ENCODE measurements at regions not wholly inside any gene's neighbourhood (a gene's known extent, or its start where the extent isn't known, plus 50 kb on each side); places are given as distances from the start of the nearest gene placed in this dataset.
A peak's percentile ranks its signal among the peaks of the same experiment; 100 is the strongest.

DNA sequence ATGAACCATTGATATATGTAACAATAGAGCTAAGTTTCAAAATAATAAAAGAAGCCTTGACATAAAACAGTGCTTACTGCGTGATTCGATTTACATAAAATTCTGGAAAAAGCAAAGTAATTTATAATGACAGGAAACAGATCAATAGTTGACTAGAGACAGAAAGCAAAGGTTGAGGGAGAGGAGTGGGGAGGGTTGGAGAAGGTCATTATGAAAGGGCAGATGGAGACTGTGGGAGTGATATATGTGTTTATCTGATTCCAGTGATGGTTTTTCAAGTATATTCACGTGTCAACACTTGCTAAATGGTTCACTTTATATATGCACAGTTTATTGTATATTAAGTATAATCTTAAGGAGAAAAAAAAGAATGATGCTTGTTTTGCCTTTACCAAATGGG, 1885.7 kb upstream of the NUDT12 start:
- no peak for DNase-seq

DNA sequence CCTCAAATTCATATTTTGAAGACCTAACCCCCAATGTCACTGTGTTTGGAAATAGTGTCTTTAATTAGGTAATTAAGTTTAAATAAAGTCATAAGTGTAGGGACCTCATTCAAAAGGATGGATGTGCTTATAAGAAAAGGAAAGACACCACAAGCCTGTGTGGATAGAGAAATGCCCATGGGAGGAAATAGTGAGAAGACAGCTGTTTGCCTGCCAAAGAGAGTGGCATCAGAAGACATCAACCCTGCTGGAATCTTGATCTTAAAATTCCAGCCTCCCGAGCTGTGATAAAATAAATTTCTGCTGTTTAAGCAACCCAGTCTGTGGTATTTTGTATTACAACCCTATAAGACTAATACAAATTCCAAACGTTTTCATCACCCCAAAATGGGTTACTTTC, 1867.9 kb upstream of the NUDT12 start:
- peak; percentile 11 for DNase-seq

DNA sequence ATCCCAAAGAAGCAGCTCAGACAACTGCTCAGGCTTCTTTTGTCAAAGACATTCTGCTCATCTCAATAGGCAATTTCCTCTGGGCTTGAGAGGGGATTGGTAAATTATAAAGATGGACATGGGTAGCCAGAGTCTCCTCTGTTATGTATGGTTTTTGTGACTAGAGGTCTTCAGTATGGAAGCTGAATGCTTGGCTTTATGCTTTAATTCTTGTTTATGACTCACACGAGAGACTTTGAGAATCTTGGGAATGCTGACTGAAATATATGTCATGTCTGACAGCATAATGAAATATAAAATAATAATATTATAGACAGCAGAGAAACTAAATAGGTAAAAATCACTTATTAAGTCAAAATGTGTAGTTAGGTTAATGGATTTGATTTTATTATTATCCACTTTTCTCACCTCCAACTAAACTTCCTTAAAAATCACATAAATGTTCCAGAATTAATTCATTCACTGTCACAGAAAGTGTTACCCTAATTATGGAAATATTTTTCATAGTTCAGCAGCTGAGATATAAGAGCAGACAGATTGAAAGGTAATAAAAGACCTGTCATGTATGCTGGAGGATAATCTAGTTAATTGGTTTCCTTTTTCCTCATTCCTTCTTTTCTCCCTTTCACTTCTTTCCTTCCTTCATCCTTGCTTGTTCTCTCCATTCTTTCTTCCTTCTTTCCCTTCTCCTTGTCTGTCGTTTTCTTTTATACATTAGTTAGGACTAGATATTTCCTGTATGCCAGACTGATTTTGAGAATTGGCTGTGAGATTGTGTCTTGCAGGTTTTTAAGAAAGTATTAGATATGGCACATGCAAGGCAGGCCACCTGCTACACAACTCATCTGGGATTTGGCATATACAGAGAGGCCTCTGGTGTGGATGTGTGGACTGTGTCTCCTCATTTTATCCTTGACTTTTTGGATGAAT, 1866.1 kb upstream of the NUDT12 start:
- peak; percentile 51 for DNase-seq

GRCh38 chr5:105414067-105414466, 1851.5 kb upstream of the NUDT12 start:
- no peak for DNase-seq

GRCh38 chr5:105413406-105413990, 1850.9 kb upstream of the NUDT12 start:
- DNase-seq: no peak

DNA sequence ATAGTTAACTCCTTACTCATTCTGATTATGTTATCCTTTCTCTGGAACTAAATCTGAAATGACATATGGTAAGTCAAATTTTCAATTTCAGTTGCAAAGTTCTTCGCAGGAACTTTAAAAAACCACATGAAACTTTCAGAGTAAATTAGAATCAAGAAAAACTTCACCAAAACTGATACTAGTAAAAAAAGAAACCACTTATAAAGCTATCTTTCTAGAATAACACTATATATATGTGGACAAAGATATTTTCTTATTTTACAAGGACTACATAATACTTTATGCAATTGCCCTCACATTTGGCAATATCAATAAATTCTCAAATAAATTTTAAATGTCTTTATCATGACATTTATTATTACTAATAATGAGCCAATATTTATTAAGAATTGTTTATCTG, 1847.1 kb upstream of the NUDT12 start:
- DNase-seq: no peak

GRCh38 chr5:105407200-105407599, 1844.6 kb upstream of the NUDT12 start:
- DNase-seq: no peak

GRCh38 chr5:105397749-105398148, 1835.2 kb upstream of the NUDT12 start:
- no peak for DNase-seq

GRCh38 chr5:105392710-105393149, 1830.1 kb upstream of the NUDT12 start:
- no peak for DNase-seq

DNA sequence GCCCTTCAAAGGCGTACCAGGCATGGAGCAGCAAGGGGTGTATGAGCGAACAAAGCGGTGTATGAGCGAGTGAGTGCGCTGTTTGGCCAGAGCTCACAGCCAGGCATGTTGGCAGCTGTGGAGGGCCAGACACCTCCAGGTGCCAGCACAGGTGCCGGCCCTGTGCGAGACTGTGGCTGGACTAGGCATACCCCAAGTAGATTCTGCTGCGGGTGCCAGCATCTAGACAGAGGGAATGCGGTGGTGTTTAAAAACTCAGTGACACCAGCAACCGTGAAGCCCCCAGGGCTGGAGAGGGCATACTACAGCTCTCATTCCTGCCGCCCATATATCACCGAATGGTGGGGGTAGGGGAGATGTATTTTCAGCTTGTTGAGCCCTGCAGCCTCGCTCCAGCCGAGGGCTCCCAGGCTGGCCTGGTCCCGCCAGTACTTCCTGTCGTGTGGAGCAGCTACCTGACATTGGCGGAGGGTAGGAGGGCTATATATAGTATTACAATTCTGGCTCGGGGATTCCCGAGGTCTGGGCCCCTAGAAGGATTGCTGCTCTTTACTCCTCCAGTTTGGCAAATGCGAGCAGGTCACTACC, 1829.6 kb upstream of the NUDT12 start:
- DNase-seq: no peak

DNA sequence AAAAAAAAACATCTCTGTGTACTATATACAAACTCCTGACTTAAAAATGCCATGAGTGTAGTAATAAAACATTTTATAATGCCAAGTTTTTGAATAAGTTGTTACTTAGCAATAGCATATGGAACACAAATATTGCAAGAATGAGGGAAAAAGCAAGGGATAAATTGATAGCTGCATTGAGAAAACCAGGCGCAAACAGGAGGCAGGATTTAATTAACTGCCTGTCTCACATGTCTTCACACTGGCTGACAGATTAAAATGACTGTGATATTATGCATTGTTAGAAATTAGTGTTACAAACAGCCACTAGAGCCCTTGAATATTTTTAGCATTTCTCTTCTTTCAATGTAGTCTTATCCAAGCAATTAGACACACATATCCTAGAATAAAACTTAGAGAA, 1817.5 kb upstream of the NUDT12 start:
- no peak for DNase-seq

GRCh38 chr5:105371169-105371568, 1808.6 kb upstream of the NUDT12 start:
- DNase-seq: no peak

DNA sequence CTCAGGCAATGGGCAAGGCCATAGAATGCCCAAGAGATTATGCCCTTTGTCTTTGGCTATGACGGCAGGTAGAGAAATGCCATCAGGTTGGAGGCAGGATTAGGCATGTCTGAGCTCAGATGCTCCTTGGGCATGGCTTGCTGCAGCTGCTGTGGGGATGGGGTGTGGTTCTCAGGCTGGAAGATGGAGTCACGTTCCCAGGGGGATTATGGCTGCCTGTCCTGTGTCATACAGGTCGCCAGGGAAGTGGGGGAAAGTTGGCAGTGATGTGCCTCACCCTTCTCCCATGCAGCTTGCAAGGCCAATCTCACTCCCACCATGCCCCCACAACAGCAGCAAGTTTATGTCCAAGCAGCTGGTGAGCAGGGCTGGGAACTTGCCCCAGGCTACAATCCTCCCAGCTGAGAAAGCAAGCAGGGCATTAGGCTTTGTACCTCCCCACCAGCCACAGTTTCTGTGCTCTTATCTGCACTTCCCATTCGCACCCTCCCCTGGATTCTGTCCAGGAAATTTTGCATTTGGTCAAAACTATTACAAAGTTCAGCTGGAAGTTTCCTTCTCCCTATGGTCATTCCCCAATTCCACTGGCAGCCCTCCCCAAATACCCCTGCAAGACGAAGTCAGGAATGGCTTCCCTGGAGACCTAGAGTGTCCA, 1788.0 kb upstream of the NUDT12 start:
- DNase-seq: no peak

- DNase-seq: no peak
Observed at GRCh38 chr5:105331558-105331957, 1769.0 kb upstream of the NUDT12 start.

- no peak for DNase-seq
Observed at GRCh38 chr5:105330185-105330584, 1767.6 kb upstream of the NUDT12 start.

DNA sequence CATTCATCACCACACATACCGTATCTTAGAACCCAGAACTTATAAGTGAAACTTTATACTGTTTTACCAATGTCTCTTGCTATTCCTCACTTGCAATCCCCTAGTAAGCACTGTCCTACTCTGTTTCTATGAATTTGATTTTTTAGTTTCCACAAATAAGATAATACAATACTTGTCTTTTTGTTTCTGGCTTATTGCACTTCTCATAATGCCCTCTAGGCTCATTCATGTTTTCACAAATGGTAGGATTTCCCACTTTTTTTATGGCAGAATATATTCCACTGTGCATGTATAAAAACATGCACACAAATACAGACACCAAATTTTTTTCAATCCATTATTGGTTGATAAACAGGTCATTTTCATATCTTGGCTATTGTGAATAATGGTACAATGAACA, 1742.3 kb upstream of the NUDT12 start:
- DNase-seq: no peak

- DNase-seq: no peak
Observed at GRCh38 chr5:105288946-105289345, 1726.4 kb upstream of the NUDT12 start.

DNA sequence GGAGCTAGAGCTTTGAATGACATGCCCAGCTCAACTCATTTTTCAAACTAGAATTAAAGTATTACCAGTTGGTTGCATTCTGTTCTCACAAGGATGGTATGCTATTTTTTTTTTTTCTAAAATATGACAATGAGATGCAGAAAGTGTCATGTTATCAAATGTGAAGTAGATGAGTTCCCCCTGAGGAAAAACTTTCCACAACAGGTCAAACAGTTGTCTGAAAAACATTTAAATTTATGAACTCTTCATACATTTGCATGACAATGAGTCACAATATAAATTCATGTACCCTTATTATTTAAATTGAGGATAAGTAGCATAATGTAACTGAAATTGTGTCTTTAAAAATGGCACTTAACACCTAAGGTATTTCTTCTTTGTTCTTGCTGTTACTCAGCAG, 1720.5 kb upstream of the NUDT12 start:
- no peak for DNase-seq

- DNase-seq: no peak
Observed at GRCh38 chr5:105274079-105274478, 1711.5 kb upstream of the NUDT12 start.

DNA sequence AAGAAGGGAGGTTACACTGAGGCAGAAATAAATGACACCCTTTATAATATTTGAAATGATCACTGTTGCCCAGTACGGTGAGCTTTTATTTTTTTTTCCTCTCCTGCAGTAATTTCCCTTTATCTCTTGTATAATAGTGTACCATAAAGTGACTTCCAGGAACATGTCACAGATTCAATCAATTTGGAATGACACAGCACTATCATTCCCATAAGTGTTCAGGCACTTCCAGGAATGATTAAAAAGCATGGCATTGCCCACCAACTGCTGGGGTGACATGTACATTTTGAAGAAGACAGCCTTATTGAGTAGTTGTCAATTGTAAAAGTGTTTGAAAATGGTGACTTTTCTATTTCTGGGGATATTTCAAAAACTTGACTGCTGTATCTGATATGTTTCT, 1700.9 kb upstream of the NUDT12 start:
- DNase-seq: no peak

GRCh38 chr5:105259581-105260217, 1697.1 kb upstream of the NUDT12 start:
- DNase-seq: no peak

DNA sequence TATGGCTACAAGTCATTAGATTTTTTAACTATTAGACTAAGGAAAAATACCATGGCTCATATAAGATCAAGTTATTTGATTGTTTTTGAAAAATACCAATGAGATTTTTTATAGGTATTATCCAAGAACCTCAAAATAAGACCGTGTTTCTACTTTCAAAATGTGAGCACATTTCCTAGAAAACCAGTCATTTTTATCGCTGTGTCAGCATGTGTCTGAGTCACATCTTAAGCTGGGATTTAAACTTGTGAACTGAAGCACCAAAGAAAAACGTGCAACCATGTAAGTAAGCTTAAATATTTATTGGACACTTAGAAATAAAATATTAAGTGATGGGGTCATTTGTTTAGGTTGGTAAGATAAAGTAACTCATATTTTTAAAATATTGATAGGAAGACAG, 1676.0 kb upstream of the NUDT12 start:
- DNase-seq: no peak

Data from retina (tissue), 1 donor.